HG03280 (cell line): ENCODE measurements at regions not wholly inside any gene's neighbourhood (a gene's known extent, or its start where the extent isn't known, plus 50 kb on each side); places are given as distances from the start of the nearest gene placed in this dataset.
"Not testable (repeated sequence)": the region's sequence is repeated elsewhere in the genome, so short reads cannot be mapped to it uniquely, and the experiment has no call there.

Source experiments
- ATAC-seq: cut with Tn5 transposase; IDR thresholded peaks from one replicate; pipeline ENCODE4 v1.9.1; 2021; ENCODE audit warnings: mild to moderate bottlenecking, moderate library complexity; ENCODE audit not compliant: unreplicated experiment

- ATAC-seq: no peak
Observed at GRCh38 chr13:104975272-104975671, 1560.2 kb downstream of the EFNB2 start.

- ATAC-seq: no peak
Observed at GRCh38 chr13:104968876-104969275, 1566.6 kb downstream of the EFNB2 start.

GRCh38 chr13:104967836-104968630 lies 1567.4 kb downstream of the EFNB2 start:
- no peak for ATAC-seq

- ATAC-seq: no peak
Observed at GRCh38 chr13:104967376-104967775, 1568.1 kb downstream of the EFNB2 start.

- ATAC-seq: no peak
Observed at GRCh38 chr13:104962411-104962810, 1573.1 kb downstream of the EFNB2 start.

GRCh38 chr13:104961246-104961645 lies 1574.2 kb downstream of the EFNB2 start:
- ATAC-seq: no peak

GRCh38 chr13:104954210-104954609 lies 1581.3 kb downstream of the EFNB2 start:
- ATAC-seq: no peak

GRCh38 chr13:104953588-104953987 lies 1581.9 kb downstream of the EFNB2 start:
- ATAC-seq: no peak

- no peak for ATAC-seq
Observed at GRCh38 chr13:104949840-104950740, 1585.4 kb downstream of the EFNB2 start.

GRCh38 chr13:104944176-104944575 lies 1591.3 kb downstream of the EFNB2 start:
- ATAC-seq: no peak

GRCh38 chr13:104943331-104943730 lies 1592.1 kb downstream of the EFNB2 start:
- ATAC-seq: no peak

- no peak for ATAC-seq
Observed at GRCh38 chr13:104937881-104938280, 1597.6 kb downstream of the EFNB2 start.

- no peak for ATAC-seq
Observed at GRCh38 chr13:104936304-104936703, 1599.2 kb downstream of the EFNB2 start.

- ATAC-seq: not testable (repeated sequence)
Observed at GRCh38 chr13:104920513-104920912, 1614.9 kb downstream of the EFNB2 start.

GRCh38 chr13:104920091-104920490 lies 1615.4 kb downstream of the EFNB2 start:
- no peak for ATAC-seq

- ATAC-seq: no peak
Observed at GRCh38 chr13:104900191-104900817, 1635.2 kb downstream of the EFNB2 start.

- ATAC-seq: no peak
Observed at GRCh38 chr13:104898484-104898883, 1637.0 kb downstream of the EFNB2 start.

GRCh38 chr13:104895521-104895920 lies 1639.9 kb downstream of the EFNB2 start:
- no peak for ATAC-seq

GRCh38 chr13:104875038-104875754 lies 1660.3 kb downstream of the EFNB2 start:
- no peak for ATAC-seq

- ATAC-seq: no peak
Observed at GRCh38 chr13:104872153-104872552, 1663.3 kb downstream of the EFNB2 start.

GRCh38 chr13:104871456-104871855 lies 1664.0 kb downstream of the EFNB2 start:
- no peak for ATAC-seq
